H1 (cell line): ENCODE measurements at regions not wholly inside any gene's neighbourhood (a gene's known extent, or its start where the extent isn't known, plus 50 kb on each side); places are given as distances from the start of the nearest gene placed in this dataset.

ENCODE experiments used
- CTCF ChIA-PET: fragments of 300-600 bp; sonication (Branson Sonifier 250); formaldehyde crosslinking; loops from one replicate; lab custom pipeline; 2021; ENCODE audit not compliant: partially characterized antibody; lab: Charles Lee
- POLR2A ChIA-PET: fragments of 300-600 bp; sonication (Branson Sonifier 250); formaldehyde crosslinking; loops from one replicate; lab custom pipeline; 2021; ENCODE audit warnings: inconsistent platforms; ENCODE audit not compliant: partially characterized antibody; lab: Charles Lee
- DNase-seq, 2 experiments: peaks; one replicate each; pipeline versions ENCODE4 v3.0.0 to v3.0.0-alpha.2; 2010 to 2022; ENCODE audit warnings: low spot score in 2 of 2, low read depth in 1 of 2, mixed read lengths in 1 of 2
- FAIRE-seq: peaks from 2 replicates; lab custom pipeline; 2011; peaks lifted over from hg19 to GRCh38; lab: Jason Lieb, UNC
- H2AFZ ChIP-seq: 2 replicates; pipeline ENCODE4 v1.8.1; 2012; ENCODE audit warnings: low read length, inconsistent platforms
- H2AK5ac ChIP-seq: 2 replicates; pipeline ENCODE4 v1.6.1; 2013; ENCODE audit warnings: low read depth, low read length
- H2BK120ac ChIP-seq: replicated peaks from 2 replicates; pipeline ENCODE3; 2013; ENCODE audit warnings: low read depth, low read length, inconsistent platforms
- H2BK12ac ChIP-seq: 2 replicates; pipeline ENCODE4 v1.6.1; 2013; ENCODE audit warnings: low read depth, low read length
- H2BK15ac ChIP-seq: 2 replicates; pipeline ENCODE4 v1.6.1; 2013; ENCODE audit warnings: low read length
- H2BK20ac ChIP-seq: 2 replicates; pipeline ENCODE4 v1.6.1; 2013; ENCODE audit warnings: low read length
- H2BK5ac ChIP-seq: 2 replicates; pipeline ENCODE4 v1.6.1; 2013; ENCODE audit warnings: low read depth, low read length
- H3K14ac ChIP-seq: 2 replicates; pipeline ENCODE4 v1.6.1; 2013; ENCODE audit warnings: inconsistent platforms; ENCODE audit not compliant: insufficient read length
- H3K18ac ChIP-seq: 2 replicates; pipeline ENCODE4 v1.6.1; 2013; ENCODE audit warnings: low read length; ENCODE audit errors: extremely low read depth
- H3K23ac ChIP-seq: 2 replicates; pipeline ENCODE4 v1.6.1; 2013; ENCODE audit warnings: inconsistent platforms; ENCODE audit not compliant: insufficient read length
- H3K23me2 ChIP-seq: 2 replicates; pipeline ENCODE4 v1.6.1; 2013; ENCODE audit warnings: low read depth, low read length
- H3K27ac ChIP-seq: 2 replicates; pipeline ENCODE4 v1.6.1; 2011; ENCODE audit warnings: low read depth, low read length, inconsistent platforms
- H3K27me3 ChIP-seq, 4 experiments: replicated peaks in 1 of 4; 1 replicate in 1 of 4; 2 replicates in 3 of 4; pipeline versions ENCODE4 v1.6.1 to v1.8.1; 2011 to 2013; ENCODE audit warnings: low read length in 3 of 4, mild to moderate bottlenecking in 3 of 4, inconsistent platforms in 2 of 4, mixed read lengths in 2 of 4, moderate library complexity in 1 of 4; ENCODE audit not compliant: control insufficient read depth in 3 of 4, insufficient read depth in 3 of 4; ENCODE audit errors: extremely low read depth in 1 of 4
- H3K36me3 ChIP-seq, 4 experiments: 2 replicates each; pipeline versions ENCODE4 v1.6.1 to v1.8.1; 2011 to 2013; ENCODE audit warnings: mild to moderate bottlenecking in 4 of 4, low read length in 3 of 4, moderate library complexity in 2 of 4, control low read depth in 1 of 4, inconsistent platforms in 1 of 4; ENCODE audit not compliant: insufficient read depth in 4 of 4, control insufficient read depth in 2 of 4
- H3K4ac ChIP-seq: replicated peaks from 2 replicates; pipeline ENCODE3; 2013; ENCODE audit warnings: low read length, low read depth, mixed read lengths, inconsistent platforms; ENCODE audit not compliant: insufficient read length
- H3K4me1 ChIP-seq, 4 experiments: replicated peaks in 1 of 4; 1 replicate in 1 of 4; 2 replicates in 3 of 4; pipeline versions ENCODE4 v1.6.1 to v1.8.1; 2011 to 2013; ENCODE audit warnings: low read length in 3 of 4, inconsistent platforms in 2 of 4, mixed read lengths in 1 of 4; ENCODE audit not compliant: insufficient read depth in 4 of 4, control insufficient read depth in 3 of 4
- H3K4me2 ChIP-seq, 2 experiments: 2 replicates each; pipeline versions ENCODE4 v1.6.1 to v1.8.1; 2011 to 2013; ENCODE audit warnings: low read depth in 2 of 2, low read length in 2 of 2, control low read depth in 1 of 2, inconsistent platforms in 1 of 2, mild to moderate bottlenecking in 1 of 2; ENCODE audit not compliant: insufficient read depth in 1 of 2
- H3K4me3 ChIP-seq, 4 experiments: fragments of 200-600, 300-600 bp in 1 of 4; sonication (generic), shearing (Covaris generic), sonication (Bioruptor Twin) in 1 of 4; 2 replicates each; pipeline versions ENCODE4 v1.5.1 to v1.8.1; 2011 to 2016; ENCODE audit warnings: low read length in 4 of 4, low read depth in 3 of 4, control low read depth in 2 of 4, inconsistent platforms in 2 of 4, mild to moderate bottlenecking in 2 of 4, mixed read lengths in 1 of 4, moderate library complexity in 1 of 4; ENCODE audit not compliant: insufficient read depth in 2 of 4; ENCODE audit errors: extremely low read depth in 1 of 4
- H3K56ac ChIP-seq: replicated peaks from 2 replicates; pipeline ENCODE3; 2013; ENCODE audit warnings: low read depth, mild to moderate bottlenecking, mixed read lengths, low read length, inconsistent platforms; ENCODE audit not compliant: insufficient read length
- H3K79me1 ChIP-seq: 2 replicates; pipeline ENCODE4 v1.6.1; 2013; ENCODE audit warnings: low read depth, low read length, control low read depth
- H3K79me2 ChIP-seq, 2 experiments: 2 replicates each; pipeline versions ENCODE4 v1.6.1 to v1.8.1; 2012 to 2013; ENCODE audit warnings: low read length in 2 of 2, mild to moderate bottlenecking in 2 of 2, inconsistent platforms in 1 of 2; ENCODE audit not compliant: insufficient read depth in 2 of 2, control insufficient read depth in 1 of 2
- H3K9ac ChIP-seq, 4 experiments: replicated peaks in 1 of 4; 1 replicate in 1 of 4; 2 replicates in 3 of 4; pipeline versions ENCODE4 v1.6.1 to v1.8.1; 2011 to 2013; ENCODE audit warnings: low read depth in 3 of 4, low read length in 3 of 4, control low read depth in 2 of 4, mild to moderate bottlenecking in 2 of 4, moderate library complexity in 2 of 4, inconsistent platforms in 1 of 4; ENCODE audit errors: extremely low read depth in 1 of 4
- H3K9me3 ChIP-seq, 2 experiments: 2 replicates each; pipeline versions ENCODE4 v1.6.1 to v1.8.1; 2012 to 2013; ENCODE audit warnings: mild to moderate bottlenecking in 2 of 2, moderate library complexity in 2 of 2, control low read depth in 1 of 2, inconsistent platforms in 1 of 2, low read depth in 1 of 2, low read length in 1 of 2, mixed read lengths in 1 of 2; ENCODE audit not compliant: insufficient read depth in 2 of 2
- H4K20me1 ChIP-seq, 2 experiments: replicated peaks in 1 of 2; 2 replicates each; pipeline versions ENCODE3 to v1.8.1; 2011 to 2013; ENCODE audit warnings: inconsistent platforms in 2 of 2, low read length in 2 of 2, mild to moderate bottlenecking in 1 of 2; ENCODE audit not compliant: insufficient read depth in 2 of 2, control insufficient read depth in 1 of 2
- H4K5ac ChIP-seq: 2 replicates; pipeline ENCODE4 v1.6.1; 2013; ENCODE audit warnings: low read length, low read depth, mixed read lengths, inconsistent platforms; ENCODE audit not compliant: insufficient read length
- H4K8ac ChIP-seq: 2 replicates; pipeline ENCODE4 v1.8.0; 2013; ENCODE audit warnings: mild to moderate bottlenecking, moderate library complexity, low read length, inconsistent platforms; ENCODE audit not compliant: insufficient read depth; ENCODE audit errors: extremely low read depth
- H4K91ac ChIP-seq: replicated peaks from 2 replicates; pipeline ENCODE3; 2013; ENCODE audit warnings: low read length, mixed read lengths, inconsistent platforms; ENCODE audit not compliant: insufficient read length
- BCL11A ChIP-seq, 2 experiments: IDR thresholded peaks; one replicate each; pipeline ENCODE4 v1.6.1; 2011; ENCODE audit warnings: low read depth in 2 of 2, low read length in 2 of 2, mild to moderate bottlenecking in 2 of 2
- CBX5 ChIP-seq: fragments of 300-800, 300-1000 bp; sonication (generic); IDR thresholded peaks from 2 replicates; pipeline ENCODE4 v1.7.1; 2016; ENCODE audit warnings: antibody characterized with exemption, low read length, low read depth
- E2F6 ChIP-seq: IDR thresholded peaks from 2 replicates; pipeline ENCODE4 v1.6.1; 2012; ENCODE audit warnings: inconsistent platforms
- EGR1 ChIP-seq: IDR thresholded peaks from 2 replicates; pipeline ENCODE4 v1.6.1; 2011; ENCODE audit warnings: low read depth, low read length, borderline replicate concordance
- EZH2 ChIP-seq: fragments of 200-600 bp; sonication (generic); IDR thresholded peaks from 2 replicates; pipeline ENCODE4 v1.7.1; 2012; ENCODE audit warnings: low read depth, mild to moderate bottlenecking, moderate library complexity, low read length, inconsistent platforms; ENCODE audit not compliant: severe bottlenecking
- HDAC2 ChIP-seq, 2 experiments: fragments of 300-600 bp in 1 of 2; sonication (generic) in 1 of 2; IDR thresholded peaks; 2 replicates each; pipeline ENCODE4 v1.6.1; 2011 to 2012; ENCODE audit warnings: low read depth in 2 of 2, low read length in 2 of 2, mild to moderate bottlenecking in 2 of 2, moderate library complexity in 2 of 2, borderline replicate concordance in 1 of 2, inconsistent platforms in 1 of 2
- JUN ChIP-seq: IDR thresholded peaks from 2 replicates; pipeline ENCODE4 v1.6.1; 2011; ENCODE audit warnings: low read depth, mild to moderate bottlenecking, improper control_type of control experiment, low read length
- PHF8 ChIP-seq: fragments of 200-600 bp; sonication (generic); conservative IDR thresholded peaks from 2 replicates; pipeline ENCODE4 v1.7.1; 2012; ENCODE audit warnings: low read depth, mild to moderate bottlenecking, inconsistent platforms, low read length, moderate library complexity
- WGBS, 2 experiments: shearing (Covaris generic) in 1 of 2; methylation state at CpG; one replicate each; pipeline versions ENCODE4 v1.1.6 to v1.1.7; 2013 to 2015; ENCODE audit warnings: low lambda C conversion rate in 2 of 2, mixed read lengths in 2 of 2, inconsistent platforms in 1 of 2, low coverage in 1 of 2, missing lambda C conversion rate in 1 of 2; ENCODE audit not compliant: insufficient replicate concordance in 2 of 2, insufficient coverage in 1 of 2, insufficient read length in 1 of 2; ENCODE audit errors: extremely low coverage in 1 of 2, missing lambda C conversion rate in 1 of 2; 5-methylcytosine and 5-hydroxymethylcytosine counted together

GRCh38 chr3:166864473-166865467 is 515.3 kb downstream of the ZBBX start:
- Histone ChIP-seq H4K91ac (no peak overlapping the region), H3K27me3 (no peaks in the 10 kb centered on the region), H3K4ac (no peak overlapping the region), H3K9ac (no peak overlapping the region), H3K27ac (no peak overlapping the region), H3K4me1 (no peaks in the 10 kb centered on the region), H3K9me3 (no peaks in the 10 kb centered on the region), H2BK15ac (no peak overlapping the region), H3K36me3 (no peaks in the 10 kb centered on the region), H3K23ac (no peak overlapping the region), H2BK120ac (no peak overlapping the region), H3K18ac (no peak overlapping the region), H3K79me2 (no peaks in the 10 kb centered on the region), H2BK12ac (no peak overlapping the region), H3K4me3 (no peak overlapping the region), H3K4me2 (no peak overlapping the region), H3K14ac (no peak overlapping the region), H3K79me1 (no peaks in the 10 kb centered on the region), H4K5ac (no peak overlapping the region), H2BK20ac (no peak overlapping the region), H3K23me2 (no peaks in the 10 kb centered on the region), H2AK5ac (no peak overlapping the region), H3K56ac (no peak overlapping the region), H2AFZ (peak overlapping the region; percentile 88; the same call in 1 of the 2 replicates), H4K20me1 (no peaks in the 10 kb centered on the region), H4K8ac (peak overlapping the region; percentile 85; the same call in 1 of the 2 replicates), H2BK5ac (no peak overlapping the region)
- TF ChIP-seq PHF8 (no peak), E2F6 (no peak), EZH2 (no peak), JUN (no peak), BCL11A (IDR thresholded peaks at IDR 0.05; ENCODE audit: low read depth in 2 of 2, low read length in 2 of 2) (no peak), CBX5 (no peak), HDAC2 (IDR thresholded peaks at IDR 0.05; ENCODE audit: borderline replicate concordance in 1 of 2, low read depth in 2 of 2, low read length in 2 of 2) (no peak), EGR1 (no peak)
- DNase-seq (no peak), FAIRE-seq (no peak)
- ChIA-PET POLR2A (no interaction called here), CTCF (interaction anchor here (1.4 kb wide), 1 partner anchor 26 kb away, joined by 6 read pairs; no protein-coding TSS in a partner anchor)
- 90% methylated on average over 10 of the region's 10 CpGs; no CpG with 5 or more reads in 1 of the 2 experiments for WGBS, 2 experiments
